Cardiac fibroblast (primary cell): ENCODE measurements at regions not wholly inside any gene's neighbourhood (a gene's known extent, or its start where the extent isn't known, plus 50 kb on each side); places are given as distances from the start of the nearest gene placed in this dataset.

Source experiments
- DNase-seq, 2 donors: peaks; one replicate each; pipeline versions ENCODE4 v3.0.0 to v3.0.0-alpha.2; 2010; ENCODE audit warnings: low read depth in 2 of 2
- H3K4me3 ChIP-seq, 2 donors: replicated peaks in 1 of 2; 1 replicate in 1 of 2; 2 replicates in 1 of 2; pipeline ENCODE4 v1.5.1; 2011; ENCODE audit warnings: low read depth in 2 of 2, low read length in 2 of 2, mild to moderate bottlenecking in 2 of 2, moderate library complexity in 1 of 2
- TF ChIP-seq, protein P1 (sequence below): IDR thresholded peaks from one replicate; pipeline ENCODE4 v1.5.1; 2011; ENCODE audit warnings: low read depth, mild to moderate bottlenecking, low read length, inconsistent platforms

DNA sequence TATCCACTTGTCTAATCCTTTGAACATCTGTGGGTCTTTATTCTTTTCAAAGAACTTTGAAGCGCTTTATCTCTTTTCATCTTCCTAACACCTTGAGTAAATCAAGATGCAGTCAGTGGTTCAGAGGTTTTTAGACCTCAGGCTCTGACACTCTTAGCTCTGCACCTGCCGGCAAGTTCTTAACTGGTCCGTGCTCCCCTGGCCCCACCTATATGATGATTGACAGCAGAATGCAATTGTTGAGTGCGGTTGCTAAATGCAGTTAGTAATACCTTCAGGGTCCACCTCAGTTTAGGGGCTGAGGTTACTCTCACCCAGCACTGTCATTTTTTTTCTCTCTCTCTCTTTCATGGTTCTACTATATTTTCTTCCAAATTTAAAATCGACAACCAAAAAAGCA is 854.2 kb upstream of the AUTS2 start:
- no peak for DNase-seq
- TF ChIP-seq, protein P1, sequence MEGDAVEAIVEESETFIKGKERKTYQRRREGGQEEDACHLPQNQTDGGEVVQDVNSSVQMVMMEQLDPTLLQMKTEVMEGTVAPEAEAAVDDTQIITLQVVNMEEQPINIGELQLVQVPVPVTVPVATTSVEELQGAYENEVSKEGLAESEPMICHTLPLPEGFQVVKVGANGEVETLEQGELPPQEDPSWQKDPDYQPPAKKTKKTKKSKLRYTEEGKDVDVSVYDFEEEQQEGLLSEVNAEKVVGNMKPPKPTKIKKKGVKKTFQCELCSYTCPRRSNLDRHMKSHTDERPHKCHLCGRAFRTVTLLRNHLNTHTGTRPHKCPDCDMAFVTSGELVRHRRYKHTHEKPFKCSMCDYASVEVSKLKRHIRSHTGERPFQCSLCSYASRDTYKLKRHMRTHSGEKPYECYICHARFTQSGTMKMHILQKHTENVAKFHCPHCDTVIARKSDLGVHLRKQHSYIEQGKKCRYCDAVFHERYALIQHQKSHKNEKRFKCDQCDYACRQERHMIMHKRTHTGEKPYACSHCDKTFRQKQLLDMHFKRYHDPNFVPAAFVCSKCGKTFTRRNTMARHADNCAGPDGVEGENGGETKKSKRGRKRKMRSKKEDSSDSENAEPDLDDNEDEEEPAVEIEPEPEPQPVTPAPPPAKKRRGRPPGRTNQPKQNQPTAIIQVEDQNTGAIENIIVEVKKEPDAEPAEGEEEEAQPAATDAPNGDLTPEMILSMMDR, result no peak

DNA sequence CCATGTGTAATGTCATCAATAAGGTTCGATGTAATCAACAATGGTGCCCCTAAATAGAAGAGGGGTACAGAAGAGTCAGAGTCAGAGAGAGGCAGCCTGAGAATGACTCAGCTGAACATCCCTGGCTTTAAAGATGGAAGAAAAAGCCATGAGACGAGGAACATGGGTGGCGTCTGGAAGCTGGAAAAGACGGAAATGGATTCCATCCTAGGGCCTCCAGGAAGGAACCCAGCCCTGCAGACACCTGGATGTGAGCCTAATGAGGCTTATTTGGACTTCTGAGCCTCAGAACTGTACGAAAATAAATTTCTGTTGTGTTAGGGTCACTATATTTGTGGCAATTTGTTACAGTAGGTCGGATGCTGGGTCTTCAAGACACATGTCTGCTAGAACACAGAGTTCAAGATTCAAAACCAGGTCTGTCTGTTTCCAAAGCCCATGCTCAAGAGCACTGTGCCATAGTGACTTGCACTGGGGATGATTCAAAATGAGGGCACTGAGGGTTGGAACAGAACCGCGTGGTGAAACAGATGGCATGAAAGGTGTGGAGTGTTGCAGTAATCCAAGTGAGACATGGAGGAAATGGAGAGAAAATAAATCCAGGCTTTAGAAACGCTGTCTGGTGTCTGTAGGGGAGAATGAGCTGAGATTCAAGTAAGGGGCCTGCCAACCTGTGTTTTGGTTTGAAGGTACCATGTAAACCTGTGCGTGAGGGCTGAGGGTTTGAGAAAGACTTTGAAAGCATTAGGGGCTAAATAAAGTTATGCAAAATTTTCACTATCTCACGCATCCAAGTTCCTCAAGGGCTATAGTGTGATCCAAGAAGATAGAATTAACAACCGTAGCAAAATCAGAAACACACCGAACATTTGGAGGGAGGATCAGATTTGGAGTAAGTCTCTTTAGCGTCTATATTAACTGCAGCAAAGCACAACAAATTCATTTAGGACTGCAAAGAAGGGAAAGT is 849.1 kb upstream of the AUTS2 start:
- TF ChIP-seq, protein P1, result no peak
- no peak for DNase-seq
- H3K4me3 ChIP-seq, result no peak overlapping the region

More for the DNA sequence above, 854.2 kb upstream of the AUTS2 start:
- no peak overlapping the region for H3K4me3 ChIP-seq

DNA sequence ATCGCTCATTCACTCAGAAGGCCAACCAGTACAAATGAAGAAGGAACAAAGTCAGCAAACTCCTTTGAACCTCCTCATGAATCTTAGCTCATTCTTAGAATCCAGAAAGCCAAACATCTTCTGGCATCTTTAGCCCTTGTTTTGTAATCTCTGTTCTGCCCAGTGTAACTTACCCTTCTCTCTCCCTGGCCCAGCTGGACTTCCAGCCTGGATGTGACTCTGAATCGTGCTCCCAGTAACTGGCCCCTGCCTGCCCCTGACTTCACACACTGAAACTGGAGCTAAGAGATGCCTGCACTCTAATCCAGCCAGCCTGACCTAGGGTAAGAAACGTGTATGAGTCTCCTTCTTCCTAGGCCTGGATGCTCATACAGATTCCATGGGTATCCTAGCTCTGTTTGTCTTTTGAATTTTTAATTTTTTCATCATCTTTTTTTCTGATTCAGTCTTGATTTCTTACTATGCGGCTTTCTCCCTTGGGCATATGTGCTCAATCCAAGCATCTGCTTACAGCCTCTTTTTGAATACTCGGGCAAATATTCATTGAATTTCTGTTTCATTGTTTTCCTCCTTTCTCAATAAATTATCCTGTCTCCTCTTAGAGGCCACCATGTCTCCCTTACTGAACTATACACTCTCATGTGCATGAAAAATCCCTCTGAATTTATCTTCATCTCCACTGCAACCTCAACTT is 845.6 kb upstream of the AUTS2 start:
- no peak for DNase-seq

DNA sequence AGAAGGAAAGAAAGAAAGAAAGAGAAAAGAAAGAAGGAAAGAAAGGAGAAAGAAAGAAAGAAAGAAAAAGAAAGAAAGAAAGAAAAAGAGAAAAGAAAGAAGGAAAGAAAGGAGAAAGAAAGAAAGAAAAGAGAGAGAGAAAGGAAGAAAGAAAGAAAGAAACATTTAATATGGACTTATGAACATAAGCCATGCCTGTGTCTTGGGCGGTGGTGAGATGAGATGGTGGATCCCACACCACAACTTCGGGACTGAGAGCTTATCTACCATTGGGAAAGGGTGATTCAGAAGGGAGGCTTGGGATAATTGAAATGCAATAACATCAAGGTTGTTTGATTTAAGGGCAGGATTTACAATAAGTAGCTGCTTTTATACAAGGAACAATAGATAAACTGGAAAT is 843.9 kb upstream of the AUTS2 start:
- no peak overlapping the region for H3K4me3 ChIP-seq
- no peak for DNase-seq
- TF ChIP-seq, protein P1, result no peak

More for the DNA sequence above, 845.6 kb upstream of the AUTS2 start:
- no peak overlapping the region for H3K4me3 ChIP-seq
- TF ChIP-seq, protein P1, result no peak

DNA sequence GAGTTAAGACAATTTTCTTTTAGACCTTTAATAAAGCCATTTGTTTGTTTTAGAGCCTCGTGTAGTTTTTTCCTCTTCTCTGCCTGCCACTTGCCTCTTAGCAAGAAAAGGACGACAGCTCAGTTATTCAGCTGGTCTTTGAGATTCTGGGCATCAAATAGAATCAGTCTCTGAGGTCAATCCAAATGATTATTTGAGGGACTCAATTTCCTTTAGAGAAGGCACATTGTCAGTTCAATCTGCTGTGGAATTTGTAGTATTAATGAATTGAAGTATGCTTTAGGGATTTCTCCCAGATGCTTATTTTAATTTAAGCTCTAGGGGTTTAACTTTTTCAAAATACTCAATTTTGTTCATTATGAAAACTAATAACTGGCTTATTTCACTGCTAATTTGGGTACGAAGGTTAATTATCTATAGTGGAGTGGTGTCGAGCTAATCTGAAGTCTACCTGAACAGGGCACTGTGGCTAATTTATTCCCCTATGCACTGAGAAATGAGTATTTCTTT is 841.2 kb upstream of the AUTS2 start:
- DNase-seq, result no peak
- TF ChIP-seq, protein P1, result no peak
- H3K4me3 ChIP-seq, result no peak overlapping the region

DNA sequence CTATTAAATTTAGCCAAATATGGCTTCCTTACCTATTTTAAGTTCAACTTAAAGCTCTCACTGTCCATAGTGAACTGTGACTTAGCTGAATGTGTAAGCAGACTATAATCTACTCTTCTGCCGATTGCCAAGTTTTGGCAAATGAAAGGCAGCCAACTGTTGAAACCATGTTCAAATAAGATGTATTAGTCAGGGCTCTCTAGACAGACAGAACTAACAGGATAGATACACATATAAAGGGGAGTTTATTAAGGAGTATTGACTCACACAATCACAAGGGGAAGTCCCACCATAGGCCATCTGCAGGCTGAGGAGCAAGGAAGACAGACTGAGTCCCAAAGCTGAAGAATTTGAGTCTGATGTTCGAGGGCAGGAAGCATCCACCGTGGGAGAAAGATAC is 837.7 kb upstream of the AUTS2 start:
- TF ChIP-seq, protein P1, result no peak

More for the DNA sequence above, 837.7 kb upstream of the AUTS2 start:
- DNase-seq, result no peak
- no peak overlapping the region for H3K4me3 ChIP-seq
